IMR-90 (cell line): ENCODE measurements at regions not wholly inside any gene's neighbourhood (a gene's known extent, or its start where the extent isn't known, plus 50 kb on each side); places are given as distances from the start of the nearest gene placed in this dataset.

Experiments used
- ATAC-seq: fragments of 200-7000 bp; cut with Tn5 transposase; 2 replicates; pipeline ENCODE4 v1.9.1; 2020; ENCODE audit warnings: low read depth, mild to moderate bottlenecking, moderate library complexity
- BruUV-seq: library from RNA; stranded (reverse); fragments of 400-500 nt; replicated peaks from 2 replicates; lab custom pipeline; 2021; lab: Mats Ljungman, UMichigan
- CTCF ChIA-PET: fragments of 300-600 bp; formaldehyde crosslinking; extraction: SDS; loops from one replicate; lab custom pipeline; 2021; ENCODE audit warnings: antibody characterized with exemption; lab: Yijun Ruan, JAX
- POLR2A ChIA-PET: fragments of 300-600 bp; sonication (Branson Sonifier 250); formaldehyde crosslinking; loops from one replicate; lab custom pipeline; 2022; ENCODE audit warnings: antibody characterized with exemption; ENCODE audit not compliant: unreplicated experiment; lab: Charles Lee
- DNase-seq: peaks from one replicate; pipeline ENCODE4 v3.0.0; 2013
- H2AFZ ChIP-seq: replicated peaks from 2 replicates; pipeline ENCODE3; 2013; ENCODE audit warnings: low read length, mild to moderate bottlenecking; ENCODE audit not compliant: poor library complexity
- H2AK5ac ChIP-seq: 2 replicates; pipeline ENCODE4 v1.6.1; 2013; ENCODE audit warnings: low read depth, low read length, inconsistent platforms
- H2AK9ac ChIP-seq: replicated peaks from 2 replicates; pipeline ENCODE3; 2013; ENCODE audit warnings: mild to moderate bottlenecking, low read depth, low read length, moderate library complexity; ENCODE audit not compliant: poor library complexity
- H2BK120ac ChIP-seq: 2 replicates; pipeline ENCODE4 v1.6.1; 2013; ENCODE audit warnings: low read depth, low read length, inconsistent platforms
- H2BK15ac ChIP-seq: 3 replicates; pipeline ENCODE4 v1.6.1; 2013; ENCODE audit warnings: low read depth, low read length, inconsistent platforms
- H2BK20ac ChIP-seq: 2 replicates; pipeline ENCODE4 v1.6.1; 2013; ENCODE audit warnings: low read depth, mild to moderate bottlenecking, inconsistent platforms, low read length, moderate library complexity
- H2BK5ac ChIP-seq: 2 replicates; pipeline ENCODE4 v1.6.1; 2013; ENCODE audit warnings: mild to moderate bottlenecking, low read depth, low read length, inconsistent platforms; ENCODE audit not compliant: poor library complexity, severe bottlenecking
- H3K14ac ChIP-seq: replicated peaks from 2 replicates; pipeline ENCODE4 v1.6.1; 2013; ENCODE audit warnings: low read depth, low read length, inconsistent platforms
- H3K18ac ChIP-seq: 2 replicates; pipeline ENCODE4 v1.6.1; 2013; ENCODE audit warnings: low read depth, low read length, control low read depth
- H3K23ac ChIP-seq: 2 replicates; pipeline ENCODE4 v1.6.1; 2013; ENCODE audit warnings: low read depth, low read length, inconsistent platforms
- H3K27ac ChIP-seq: 2 replicates; pipeline ENCODE4 v1.5.1; 2013; ENCODE audit warnings: mild to moderate bottlenecking, control low read depth, low read length; ENCODE audit not compliant: insufficient read depth
- H3K27me3 ChIP-seq: 2 replicates; pipeline ENCODE4 v1.6.1; 2013; ENCODE audit warnings: low read length; ENCODE audit not compliant: control insufficient read depth, insufficient read depth
- H3K36me3 ChIP-seq: 2 replicates; pipeline ENCODE4 v1.6.1; 2013; ENCODE audit warnings: low read length, mixed read lengths; ENCODE audit not compliant: control insufficient read depth, insufficient read depth
- H3K4ac ChIP-seq: 2 replicates; pipeline ENCODE4 v1.6.1; 2013; ENCODE audit warnings: low read depth, low read length, inconsistent platforms
- H3K4me1 ChIP-seq: 2 replicates; pipeline ENCODE4 v1.6.1; 2013; ENCODE audit warnings: low read length, mixed read lengths; ENCODE audit not compliant: control insufficient read depth, insufficient read depth
- H3K4me2 ChIP-seq: 2 replicates; pipeline ENCODE4 v1.6.1; 2013; ENCODE audit warnings: low read depth, mild to moderate bottlenecking, control low read depth, low read length, moderate library complexity
- H3K4me3 ChIP-seq: 2 replicates; pipeline ENCODE4 v1.5.1; 2013; ENCODE audit warnings: low read depth, mild to moderate bottlenecking, control low read depth, low read length, moderate library complexity; ENCODE audit not compliant: insufficient read depth
- H3K56ac ChIP-seq: 2 replicates; pipeline ENCODE4 v1.6.1; 2013; ENCODE audit warnings: low read length, inconsistent platforms; ENCODE audit not compliant: insufficient read depth; ENCODE audit errors: extremely low read depth
- H3K79me1 ChIP-seq, 2 experiments: 2 replicates each; pipeline ENCODE4 v1.6.1; 2013; ENCODE audit warnings: low read length in 2 of 2, inconsistent platforms in 1 of 2, low read depth in 1 of 2
- H3K9ac ChIP-seq: 2 replicates; pipeline ENCODE4 v1.6.1; 2013; ENCODE audit warnings: low read depth, low read length, control low read depth
- H3K9me1 ChIP-seq: 2 replicates; pipeline ENCODE4 v1.6.1; 2013; ENCODE audit warnings: low read length, inconsistent platforms; ENCODE audit not compliant: insufficient read depth
- H3K9me3 ChIP-seq: 2 replicates; pipeline ENCODE4 v1.6.1; 2013; ENCODE audit warnings: low read length; ENCODE audit not compliant: control insufficient read depth, insufficient read depth
- H4K20me1 ChIP-seq: 2 replicates; pipeline ENCODE4 v1.6.1; 2013; ENCODE audit warnings: low read length, inconsistent platforms; ENCODE audit not compliant: insufficient read depth
- H4K5ac ChIP-seq: 2 replicates; pipeline ENCODE4 v1.6.1; 2013; ENCODE audit warnings: mild to moderate bottlenecking, low read depth, low read length, control low read depth
- H4K8ac ChIP-seq, 2 experiments: 2 replicates each; pipeline ENCODE4 v1.6.1; 2013; ENCODE audit warnings: low read depth in 2 of 2, low read length in 2 of 2, control low read depth in 1 of 2, inconsistent platforms in 1 of 2
- H4K91ac ChIP-seq: 2 replicates; pipeline ENCODE4 v1.6.1; 2013; ENCODE audit warnings: low read depth, low read length, inconsistent platforms; ENCODE audit not compliant: insufficient read depth
- MAFK ChIP-seq: IDR thresholded peaks from 2 replicates; pipeline ENCODE4 v1.6.1; 2012; ENCODE audit warnings: low read depth, low read length, improper control_type of control experiment
- RAD21 ChIP-seq: IDR thresholded peaks from 2 replicates; pipeline ENCODE4 v1.6.1; 2012; ENCODE audit warnings: low read length, improper control_type of control experiment
- SMC3 ChIP-seq: fragments of 150-350 bp; IDR thresholded peaks from 2 replicates; pipeline ENCODE4 v1.6.1; 2016; ENCODE audit warnings: low read depth, mild to moderate bottlenecking, antibody characterized with exemption, low read length, moderate library complexity
- WGBS, 2 experiments: methylation state at CpG; one replicate each; pipeline versions ENCODE4 v1.1.5 to v1.1.7; 2013; ENCODE audit warnings: missing lambda C conversion rate in 2 of 2; ENCODE audit not compliant: insufficient read length in 1 of 2; ENCODE audit errors: extremely low coverage in 2 of 2; 5-methylcytosine and 5-hydroxymethylcytosine counted together
- dilution Hi-C: fragments of 300-500 bp; cut with HindIII; formaldehyde crosslinking; loops from one replicate; pipeline ENCODE4 v1.14.3; 2018; ENCODE audit warnings: low sequenced_read_pairs; ENCODE audit not compliant: unreplicated experiment
- in situ Hi-C: fragments of 300-500 bp; cut with MboI; formaldehyde crosslinking; loops from 3 replicates; pipeline ENCODE4 v1.14.3; 2019; ENCODE audit warnings: low sequenced_read_pairs, inconsistent platforms, mixed read lengths
- intact Hi-C: fragments of 100-400 bp; cut with micrococcal nuclease; formaldehyde crosslinking; loops from 2 replicates; pipeline ENCODE4 v1.10.0; 2022
- TF ChIP-seq, protein P1 (sequence below): fragments of 150-350 bp; IDR thresholded peaks from 2 replicates; pipeline ENCODE4 v1.6.1; 2016; ENCODE audit warnings: low read depth, mild to moderate bottlenecking, low read length, moderate library complexity, borderline replicate concordance
- TF ChIP-seq, protein P2 (sequence below): conservative IDR thresholded peaks from 2 replicates; pipeline ENCODE4 v1.5.1; 2012; ENCODE audit warnings: mild to moderate bottlenecking, low read depth, low read length, improper control_type of control experiment

DNA sequence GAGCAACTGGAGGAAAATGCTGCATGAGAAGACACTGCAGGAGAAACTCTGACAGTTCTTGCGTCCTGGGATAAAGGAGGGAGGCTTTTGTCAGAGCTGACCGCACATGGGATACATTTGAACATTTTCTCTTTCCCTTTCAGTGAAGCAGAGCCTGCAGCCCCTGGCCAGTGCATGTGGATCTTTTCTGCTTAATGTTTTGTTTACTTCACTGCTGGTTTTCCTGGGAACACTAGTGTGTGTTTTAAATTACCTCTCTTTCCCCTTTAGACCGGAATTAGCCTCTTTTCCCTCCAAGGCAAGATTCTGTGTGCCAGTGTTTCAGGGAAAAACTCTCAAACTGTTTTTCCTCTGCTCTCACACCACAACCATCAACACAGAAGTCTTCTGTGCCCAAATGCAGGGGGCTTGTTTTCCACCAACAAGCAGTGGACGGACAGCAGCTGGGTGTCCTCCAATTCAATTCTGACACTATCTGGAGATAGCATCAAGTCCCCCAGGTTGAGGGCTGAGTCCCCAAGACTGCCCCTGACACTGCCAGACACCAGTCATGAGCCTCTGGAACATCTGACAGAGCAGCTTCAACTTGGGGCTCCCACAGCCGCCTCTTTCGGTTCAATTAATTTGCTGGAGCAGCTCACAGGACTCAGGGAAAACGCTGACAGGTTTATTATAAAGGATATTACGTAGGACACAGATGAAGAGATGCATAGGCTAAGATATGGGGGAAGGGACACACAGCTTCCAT lies 136.2 kb downstream of the RHOU start:
- BruUV-seq, result no TSS peak
- no peaks in the 10 kb centered on the region for H3K79me1 ChIP-seq
- peaks cover 8% of the 10 kb centered on the region; the same call in 1 of the 2 replicates for H3K4me1 ChIP-seq
- POLR2A ChIA-PET, result interaction anchor here (0.6 kb wide), 1 partner anchor 10 kb away, joined by 5 read pairs; no protein-coding TSS in a partner anchor
- no peak overlapping the region; the same call in 1 of the 2 replicates for H3K18ac ChIP-seq
- CTCF ChIA-PET, result interaction anchor here (0.7 kb wide), 1 partner anchor 10 kb away, joined by 5 read pairs; no protein-coding TSS in a partner anchor
- DNase-seq, result no peak
- dilution Hi-C loops, result no loop called here
- intact Hi-C loops, result no loop called here
- H3K27ac ChIP-seq, result no peak overlapping the region
- H3K36me3 ChIP-seq, result no peaks in the 10 kb centered on the region
- H2AK9ac ChIP-seq, result no peak overlapping the region
- no peak for TF ChIP-seq SMC3
- TF ChIP-seq, protein P1, sequence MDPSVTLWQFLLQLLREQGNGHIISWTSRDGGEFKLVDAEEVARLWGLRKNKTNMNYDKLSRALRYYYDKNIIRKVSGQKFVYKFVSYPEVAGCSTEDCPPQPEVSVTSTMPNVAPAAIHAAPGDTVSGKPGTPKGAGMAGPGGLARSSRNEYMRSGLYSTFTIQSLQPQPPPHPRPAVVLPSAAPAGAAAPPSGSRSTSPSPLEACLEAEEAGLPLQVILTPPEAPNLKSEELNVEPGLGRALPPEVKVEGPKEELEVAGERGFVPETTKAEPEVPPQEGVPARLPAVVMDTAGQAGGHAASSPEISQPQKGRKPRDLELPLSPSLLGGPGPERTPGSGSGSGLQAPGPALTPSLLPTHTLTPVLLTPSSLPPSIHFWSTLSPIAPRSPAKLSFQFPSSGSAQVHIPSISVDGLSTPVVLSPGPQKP, result no peak
- TF ChIP-seq RAD21, result no peak
- TF ChIP-seq, protein P2, sequence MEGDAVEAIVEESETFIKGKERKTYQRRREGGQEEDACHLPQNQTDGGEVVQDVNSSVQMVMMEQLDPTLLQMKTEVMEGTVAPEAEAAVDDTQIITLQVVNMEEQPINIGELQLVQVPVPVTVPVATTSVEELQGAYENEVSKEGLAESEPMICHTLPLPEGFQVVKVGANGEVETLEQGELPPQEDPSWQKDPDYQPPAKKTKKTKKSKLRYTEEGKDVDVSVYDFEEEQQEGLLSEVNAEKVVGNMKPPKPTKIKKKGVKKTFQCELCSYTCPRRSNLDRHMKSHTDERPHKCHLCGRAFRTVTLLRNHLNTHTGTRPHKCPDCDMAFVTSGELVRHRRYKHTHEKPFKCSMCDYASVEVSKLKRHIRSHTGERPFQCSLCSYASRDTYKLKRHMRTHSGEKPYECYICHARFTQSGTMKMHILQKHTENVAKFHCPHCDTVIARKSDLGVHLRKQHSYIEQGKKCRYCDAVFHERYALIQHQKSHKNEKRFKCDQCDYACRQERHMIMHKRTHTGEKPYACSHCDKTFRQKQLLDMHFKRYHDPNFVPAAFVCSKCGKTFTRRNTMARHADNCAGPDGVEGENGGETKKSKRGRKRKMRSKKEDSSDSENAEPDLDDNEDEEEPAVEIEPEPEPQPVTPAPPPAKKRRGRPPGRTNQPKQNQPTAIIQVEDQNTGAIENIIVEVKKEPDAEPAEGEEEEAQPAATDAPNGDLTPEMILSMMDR, result no peak
- TF ChIP-seq MAFK, result no peak
- in situ Hi-C loops, result no loop called here
- no peak; the same call in 1 of the 2 replicates for ATAC-seq
- no peak overlapping the region for H3K4ac ChIP-seq
- H3K56ac ChIP-seq, result no peak overlapping the region
- no peaks in the 10 kb centered on the region for H3K9me1 ChIP-seq
- no peak overlapping the region for H2BK120ac ChIP-seq
- no peak overlapping the region; the same call in 1 of the 2 replicates for H4K5ac ChIP-seq
- no peaks in the 10 kb centered on the region for H4K20me1 ChIP-seq
- H3K9ac ChIP-seq, result no peak overlapping the region
- no peak overlapping the region; the same call in 1 of the 2 replicates for H3K4me2 ChIP-seq
- H2AFZ ChIP-seq, result no peak overlapping the region
- H2BK20ac ChIP-seq, result no peak overlapping the region
- no peak overlapping the region for H4K91ac ChIP-seq
- no peak overlapping the region for H2BK5ac ChIP-seq
- H3K23ac ChIP-seq, result no peak overlapping the region
- H3K9me3 ChIP-seq, result no peaks in the 10 kb centered on the region
- peaks cover 14% of the 10 kb centered on the region for H3K27me3 ChIP-seq
- WGBS, 2 experiments, result 83% methylated on average over 1 of the region's 8 CpGs; no CpG with 5 or more reads in 1 of the 2 experiments
- no peak overlapping the region; the same call in 1 of the 2 replicates for H2AK5ac ChIP-seq
- no peak overlapping the region for H3K14ac ChIP-seq
- no peak overlapping the region for H4K8ac ChIP-seq
- H2BK15ac ChIP-seq, result no peak overlapping the region
- no peak overlapping the region for H3K4me3 ChIP-seq
